ENCODE measurements at regions not wholly inside any gene's neighbourhood (a gene's known extent, or its start where the extent isn't known, plus 50 kb on each side); places are given as distances from the start of the nearest gene placed in this dataset.

DNA sequence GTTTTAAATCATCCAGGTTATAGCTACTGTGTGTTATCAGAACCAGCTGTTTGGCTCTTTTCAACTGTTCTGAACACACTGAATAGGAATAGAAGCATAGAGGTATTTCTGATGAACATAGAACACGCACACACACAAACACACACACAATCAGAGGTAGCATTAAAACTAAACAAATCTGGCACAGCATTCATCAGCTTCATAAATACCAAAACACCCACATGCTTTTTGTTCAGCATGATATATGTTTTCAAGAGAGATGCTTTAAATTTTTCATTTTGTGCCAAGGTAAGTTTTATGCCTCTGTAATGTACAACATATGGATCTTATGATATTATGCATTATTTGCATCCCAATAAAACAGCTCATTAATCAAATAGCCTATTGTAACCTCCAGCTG, 208.6 kb downstream of the GALC start:
- H3K27me3 ChIP-seq (replicated peaks): no peaks in the 10 kb centered on the region
- H3K36me3 ChIP-seq (replicated peaks): no peaks in the 10 kb centered on the region
- in situ Hi-C loops (cut with HindIII; ENCODE audit: low pct_ligation_motif_present, low sequenced_read_pairs): no loop called here
- no peak overlapping the region for H3K4me3 ChIP-seq (ENCODE audit: low read depth, low read length)
- no peak for DNase-seq
- TF ChIP-seq, protein P1, sequence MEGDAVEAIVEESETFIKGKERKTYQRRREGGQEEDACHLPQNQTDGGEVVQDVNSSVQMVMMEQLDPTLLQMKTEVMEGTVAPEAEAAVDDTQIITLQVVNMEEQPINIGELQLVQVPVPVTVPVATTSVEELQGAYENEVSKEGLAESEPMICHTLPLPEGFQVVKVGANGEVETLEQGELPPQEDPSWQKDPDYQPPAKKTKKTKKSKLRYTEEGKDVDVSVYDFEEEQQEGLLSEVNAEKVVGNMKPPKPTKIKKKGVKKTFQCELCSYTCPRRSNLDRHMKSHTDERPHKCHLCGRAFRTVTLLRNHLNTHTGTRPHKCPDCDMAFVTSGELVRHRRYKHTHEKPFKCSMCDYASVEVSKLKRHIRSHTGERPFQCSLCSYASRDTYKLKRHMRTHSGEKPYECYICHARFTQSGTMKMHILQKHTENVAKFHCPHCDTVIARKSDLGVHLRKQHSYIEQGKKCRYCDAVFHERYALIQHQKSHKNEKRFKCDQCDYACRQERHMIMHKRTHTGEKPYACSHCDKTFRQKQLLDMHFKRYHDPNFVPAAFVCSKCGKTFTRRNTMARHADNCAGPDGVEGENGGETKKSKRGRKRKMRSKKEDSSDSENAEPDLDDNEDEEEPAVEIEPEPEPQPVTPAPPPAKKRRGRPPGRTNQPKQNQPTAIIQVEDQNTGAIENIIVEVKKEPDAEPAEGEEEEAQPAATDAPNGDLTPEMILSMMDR (IDR thresholded peaks at IDR 0.05; ENCODE audit: low read depth, low read length, missing control alignments): no peak
- no peak overlapping the region for H3K27ac ChIP-seq

DNA sequence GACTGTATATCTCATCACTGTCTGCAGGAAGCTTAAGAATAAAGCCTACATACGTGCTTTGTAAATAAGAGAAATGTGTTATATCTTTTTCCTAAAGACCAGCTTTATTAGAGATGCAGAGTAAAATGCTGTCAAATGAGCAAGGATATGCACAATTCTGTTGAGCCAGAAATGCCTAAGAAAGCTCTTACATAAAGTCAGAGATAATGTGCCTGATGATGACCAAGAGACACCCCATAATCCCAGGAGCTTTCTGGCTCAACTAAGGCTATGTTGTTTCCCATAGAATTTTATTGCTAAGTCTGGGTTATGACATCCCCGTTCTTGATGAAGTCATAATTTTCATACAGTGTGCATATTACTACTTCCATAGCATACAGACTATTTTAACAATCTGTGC, 209.9 kb downstream of the GALC start:
- TF ChIP-seq, protein P1 (IDR thresholded peaks at IDR 0.05; ENCODE audit: low read depth, low read length, missing control alignments): no peak
- no peak for DNase-seq
- no peak overlapping the region for H3K4me3 ChIP-seq (ENCODE audit: low read depth, low read length)
- in situ Hi-C loops (cut with HindIII; ENCODE audit: low pct_ligation_motif_present, low sequenced_read_pairs): no loop called here
- H3K36me3 ChIP-seq (replicated peaks): no peaks in the 10 kb centered on the region
- H3K27me3 ChIP-seq (replicated peaks): no peaks in the 10 kb centered on the region
- no peak overlapping the region for H3K27ac ChIP-seq

DNA sequence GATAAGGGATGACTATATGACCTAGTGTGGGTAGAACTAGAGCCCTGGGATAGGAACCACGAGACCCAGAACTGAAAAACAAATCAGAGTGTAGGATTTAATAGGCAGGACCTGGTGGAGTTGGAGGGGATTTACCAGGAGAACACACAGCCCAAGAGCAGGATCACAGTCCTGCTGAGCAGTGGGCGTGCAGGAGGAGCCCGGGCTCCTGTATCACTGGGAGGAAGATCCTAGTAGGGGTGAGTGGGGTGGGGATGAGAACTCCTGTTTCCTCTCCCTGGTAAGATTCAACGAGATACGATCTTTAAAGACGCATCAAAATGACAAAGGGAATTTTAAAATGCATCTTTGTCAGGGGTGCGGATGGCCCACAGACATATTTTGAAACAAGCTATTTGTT, 220.1 kb downstream of the GALC start:
- Histone ChIP-seq H3K27ac (no peak overlapping the region), H3K4me3 (ENCODE audit: low read depth, low read length) (no peak overlapping the region), H3K27me3 (replicated peaks) (no peaks in the 10 kb centered on the region), H3K36me3 (replicated peaks) (no peaks in the 10 kb centered on the region)
- TF ChIP-seq, protein P1 (IDR thresholded peaks at IDR 0.05; ENCODE audit: low read depth, low read length, missing control alignments): no peak
- no peak for DNase-seq
- in situ Hi-C loops (cut with HindIII; ENCODE audit: low pct_ligation_motif_present, low sequenced_read_pairs): no loop called here

DNA sequence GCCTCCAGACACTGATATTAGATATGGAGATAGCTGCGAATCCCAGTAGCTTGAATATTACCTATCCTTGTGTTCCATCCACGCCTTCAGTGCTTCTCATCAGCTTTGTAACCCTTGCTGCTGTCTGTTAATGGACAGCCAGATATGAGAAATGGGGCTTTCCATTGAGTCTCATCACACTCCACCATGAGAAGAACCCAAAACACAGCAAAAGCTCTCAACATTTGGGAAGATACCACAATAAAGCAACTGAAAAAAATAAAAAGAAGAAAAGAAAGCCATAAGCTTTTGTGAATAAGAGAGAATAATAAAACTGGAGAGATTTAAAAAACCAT, 225.4 kb downstream of the GALC start:
- DNase-seq: no peak
- no peak overlapping the region for H3K27ac ChIP-seq
- H3K27me3 ChIP-seq (replicated peaks): no peaks in the 10 kb centered on the region
- TF ChIP-seq, protein P1 (IDR thresholded peaks at IDR 0.05; ENCODE audit: low read depth, low read length, missing control alignments): no peak
- H3K4me3 ChIP-seq (ENCODE audit: low read depth, low read length): no peak overlapping the region
- H3K36me3 ChIP-seq (replicated peaks): no peaks in the 10 kb centered on the region
- in situ Hi-C loops (cut with HindIII; ENCODE audit: low pct_ligation_motif_present, low sequenced_read_pairs): no loop called here

DNA sequence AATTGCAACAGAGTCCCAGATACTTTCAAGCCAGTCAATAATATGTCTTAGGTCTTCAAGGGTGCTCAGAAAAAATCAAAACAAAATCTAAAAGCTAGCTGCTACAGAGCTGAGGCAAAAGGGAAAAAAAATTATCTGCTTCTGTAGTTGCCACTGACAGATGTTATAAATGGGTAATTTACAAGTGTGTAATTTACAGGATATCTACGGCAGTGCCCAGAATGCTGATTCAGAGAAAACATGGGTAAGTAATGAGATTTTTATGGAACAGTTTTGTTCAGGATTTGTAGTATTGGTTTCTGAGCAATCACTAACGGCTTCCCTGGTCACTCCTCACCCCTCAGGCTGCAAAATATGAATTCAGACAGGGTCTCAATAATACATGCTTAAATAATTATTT, 234.1 kb downstream of the GALC start:
- no peaks in the 10 kb centered on the region for H3K27me3 ChIP-seq (replicated peaks)
- H3K27ac ChIP-seq: no peak overlapping the region
- H3K36me3 ChIP-seq (replicated peaks): no peaks in the 10 kb centered on the region
- no peak overlapping the region for H3K4me3 ChIP-seq (ENCODE audit: low read depth, low read length)
- in situ Hi-C loops (cut with HindIII; ENCODE audit: low pct_ligation_motif_present, low sequenced_read_pairs): no loop called here
- TF ChIP-seq, protein P1 (IDR thresholded peaks at IDR 0.05; ENCODE audit: low read depth, low read length, missing control alignments): no peak
- DNase-seq: no peak

DNA sequence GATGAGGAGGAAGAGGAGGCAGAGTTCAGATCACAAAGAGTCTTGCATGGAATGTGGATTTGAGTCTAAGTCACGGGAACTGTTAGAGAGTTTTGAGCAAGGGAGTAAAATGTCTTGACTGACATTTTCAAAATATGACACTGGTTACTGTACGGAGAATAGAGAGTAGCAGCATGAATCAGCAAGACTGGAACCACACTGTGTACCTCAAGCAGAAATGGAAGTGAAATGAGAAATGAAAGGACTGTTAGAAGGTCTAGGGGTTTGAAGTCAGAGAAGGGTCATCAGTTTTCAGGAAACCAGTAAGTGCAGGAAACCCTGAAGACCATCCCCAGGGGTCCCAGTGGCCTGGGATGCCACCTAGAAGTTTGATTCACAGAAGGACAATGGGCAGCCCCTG, 236.3 kb downstream of the GALC start:
- Histone ChIP-seq H3K27me3 (replicated peaks) (no peaks in the 10 kb centered on the region), H3K36me3 (replicated peaks) (no peaks in the 10 kb centered on the region), H3K27ac (no peak overlapping the region), H3K4me3 (ENCODE audit: low read depth, low read length) (no peak overlapping the region)
- TF ChIP-seq, protein P1 (IDR thresholded peaks at IDR 0.05; ENCODE audit: low read depth, low read length, missing control alignments): no peak
- in situ Hi-C loops (cut with HindIII; ENCODE audit: low pct_ligation_motif_present, low sequenced_read_pairs): no loop called here
- no peak for DNase-seq
